ENCODE measurements at regions not wholly inside any gene's neighbourhood (a gene's known extent, or its start where the extent isn't known, plus 50 kb on each side); places are given as distances from the start of the nearest gene placed in this dataset.

DNA sequence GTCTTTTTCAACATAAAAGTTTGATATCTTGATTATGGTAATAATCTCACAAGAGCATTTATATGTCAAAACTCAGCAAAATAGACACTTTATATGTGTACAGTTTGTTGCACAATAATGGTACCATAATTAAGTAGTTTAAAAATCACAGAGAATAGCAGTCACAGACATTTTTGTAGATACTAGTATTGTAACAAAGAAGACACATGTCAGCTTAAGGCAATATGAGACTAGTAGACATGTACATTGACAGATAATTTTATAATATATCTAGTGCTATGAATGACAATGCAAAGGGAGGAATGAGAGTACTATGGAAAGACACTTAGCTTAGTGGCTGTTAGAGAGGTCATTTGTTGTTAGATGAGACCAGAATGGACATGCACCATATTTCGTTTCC, 1490.6 kb upstream of the CDH6 start:
- no peaks in the 10 kb centered on the region for H3K36me3 Mint-ChIP-seq (ENCODE audit: low read depth)
- peaks cover 7% of the 10 kb centered on the region for H3K9me3 Mint-ChIP-seq (ENCODE audit: low read depth)
- ChIA-PET CTCF (interaction anchor here (0.6 kb wide), 1 partner anchor 100 kb away, joined by 3 read pairs; no protein-coding TSS in a partner anchor), POLR2A (no interaction called here)
- ATAC-seq: no peak
- H3K4me1 Mint-ChIP-seq: no peaks in the 10 kb centered on the region
- H3K27ac Mint-ChIP-seq: no peak overlapping the region
- DNase-seq: no peak
- H3K27me3 Mint-ChIP-seq: no peaks in the 10 kb centered on the region
- no peak overlapping the region for H3K4me3 Mint-ChIP-seq
- intact Hi-C loops (cut with DNase I, micrococcal nuclease): no loop called here

DNA sequence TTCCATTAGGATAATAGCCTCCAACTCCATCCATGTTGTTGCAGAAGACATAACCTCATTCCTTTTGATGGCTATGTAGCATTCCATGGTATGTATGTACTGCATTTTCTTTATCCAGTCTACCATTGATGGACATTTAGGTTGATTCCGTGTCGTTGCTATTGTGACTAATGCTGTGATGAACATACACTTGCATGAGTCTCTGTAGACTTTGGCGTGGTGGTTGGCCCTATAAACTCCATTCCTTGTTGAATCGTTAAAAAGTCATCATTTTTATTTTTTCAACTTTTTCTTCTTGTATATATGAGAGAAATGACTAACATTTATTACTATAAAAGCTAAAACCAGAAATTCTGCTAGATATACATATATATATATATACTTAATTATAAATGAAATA, 1491.9 kb upstream of the CDH6 start:
- POLR2A ChIA-PET: no interaction called here
- peaks cover 6% of the 10 kb centered on the region for H3K9me3 Mint-ChIP-seq (ENCODE audit: low read depth)
- ATAC-seq (no peak), DNase-seq (no peak)
- intact Hi-C loops (cut with DNase I, micrococcal nuclease): no loop called here
- no peaks in the 10 kb centered on the region for H3K4me1 Mint-ChIP-seq
- no peaks in the 10 kb centered on the region for H3K27me3 Mint-ChIP-seq
- H3K36me3 Mint-ChIP-seq (ENCODE audit: low read depth): no peaks in the 10 kb centered on the region
- CTCF ChIA-PET: no interaction called here
- H3K4me3 Mint-ChIP-seq: no peak overlapping the region
- no peak overlapping the region for H3K27ac Mint-ChIP-seq

DNA sequence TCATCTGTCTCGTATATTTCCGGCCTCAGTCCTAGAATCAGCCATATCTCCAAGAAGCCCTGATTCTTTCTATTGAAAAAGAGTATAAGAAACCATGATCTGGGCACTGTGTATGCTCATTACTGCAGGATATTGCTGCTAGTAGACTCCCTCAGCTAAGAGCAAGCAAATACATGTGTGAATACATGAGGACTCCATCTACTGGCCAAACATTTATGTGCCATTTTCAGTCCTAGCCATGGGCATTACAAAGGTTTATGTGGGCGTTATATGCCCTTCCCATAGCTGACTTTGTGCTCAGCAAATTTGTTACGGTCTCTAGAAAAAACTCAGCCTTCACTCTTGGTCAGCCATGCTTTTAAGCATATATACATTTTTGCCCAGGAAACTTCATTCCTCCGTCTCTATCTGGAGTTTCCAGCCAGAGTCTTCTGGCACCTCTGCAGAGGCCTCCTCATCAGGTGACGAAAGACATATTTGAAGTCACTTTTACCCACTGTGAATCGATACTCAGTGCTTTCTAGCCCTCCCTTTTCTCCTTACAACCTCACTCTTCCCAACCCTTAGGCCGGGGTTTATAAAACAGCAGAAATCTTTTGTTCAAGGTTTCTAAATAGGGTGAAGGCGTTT, 1495.6 kb upstream of the CDH6 start:
- Mint-ChIP-seq H3K36me3 (ENCODE audit: low read depth) (no peaks in the 10 kb centered on the region), H3K4me3 (no peak overlapping the region), H3K27me3 (no peaks in the 10 kb centered on the region), H3K9me3 (ENCODE audit: low read depth) (peaks cover 10% of the 10 kb centered on the region), H3K4me1 (no peaks in the 10 kb centered on the region), H3K27ac (no peak overlapping the region)
- CTCF ChIA-PET: no interaction called here
- ATAC-seq: no peak
- no peak for DNase-seq
- intact Hi-C loops (cut with DNase I, micrococcal nuclease): no loop called here
- POLR2A ChIA-PET: no interaction called here

DNA sequence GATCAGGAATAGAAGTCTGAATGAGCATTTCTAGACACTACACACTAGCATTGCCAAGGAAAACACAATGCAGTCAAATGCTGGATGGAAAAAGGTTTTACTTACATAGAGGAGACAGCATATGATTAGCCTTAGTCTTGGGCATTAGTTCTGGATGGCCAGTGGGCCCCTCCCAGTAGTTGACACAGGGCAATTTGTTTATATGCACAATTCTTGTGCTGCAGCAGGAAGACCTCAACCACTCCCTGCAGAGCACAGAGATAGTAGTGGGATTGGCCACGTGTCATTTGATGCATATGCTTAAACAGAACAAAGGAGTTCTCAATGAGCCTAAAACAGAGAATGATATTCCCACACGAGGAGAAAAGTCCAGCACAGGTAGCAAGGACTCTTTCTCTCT, 1496.2 kb upstream of the CDH6 start:
- no peak for DNase-seq
- Mint-ChIP-seq H3K36me3 (ENCODE audit: low read depth) (no peaks in the 10 kb centered on the region), H3K27me3 (no peaks in the 10 kb centered on the region), H3K9me3 (ENCODE audit: low read depth) (peaks cover 10% of the 10 kb centered on the region), H3K27ac (no peak overlapping the region), H3K4me1 (no peaks in the 10 kb centered on the region), H3K4me3 (no peak overlapping the region)
- CTCF ChIA-PET: no interaction called here
- intact Hi-C loops (cut with DNase I, micrococcal nuclease): no loop called here
- POLR2A ChIA-PET: no interaction called here
- ATAC-seq: no peak

DNA sequence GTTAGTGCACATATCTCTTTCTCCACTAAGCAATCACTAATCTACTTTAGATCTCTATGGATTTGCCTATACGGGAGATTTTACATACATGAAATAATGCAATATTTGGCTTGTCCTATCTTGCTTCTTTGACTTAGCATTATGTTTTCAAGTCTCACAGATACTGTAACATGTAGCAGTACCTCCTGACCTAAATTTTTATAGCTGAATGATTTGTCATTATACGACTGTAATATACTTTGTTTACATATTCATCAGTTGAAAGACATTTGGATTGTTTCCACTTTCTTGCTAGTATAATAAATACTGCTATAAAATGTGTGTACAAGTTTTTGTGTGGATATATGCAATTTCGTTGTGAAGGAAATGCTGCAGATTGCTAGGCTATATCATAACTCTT, 1520.8 kb upstream of the CDH6 start:
- no peaks in the 10 kb centered on the region for H3K4me1 Mint-ChIP-seq
- no peak for DNase-seq
- POLR2A ChIA-PET: no interaction called here
- no peak overlapping the region for H3K4me3 Mint-ChIP-seq
- H3K27me3 Mint-ChIP-seq: no peaks in the 10 kb centered on the region
- intact Hi-C loops (cut with DNase I, micrococcal nuclease): no loop called here
- peaks cover 5% of the 10 kb centered on the region for H3K9me3 Mint-ChIP-seq (ENCODE audit: low read depth)
- CTCF ChIA-PET: no interaction called here
- H3K27ac Mint-ChIP-seq: no peak overlapping the region
- no peak for ATAC-seq
- no peaks in the 10 kb centered on the region for H3K36me3 Mint-ChIP-seq (ENCODE audit: low read depth)

DNA sequence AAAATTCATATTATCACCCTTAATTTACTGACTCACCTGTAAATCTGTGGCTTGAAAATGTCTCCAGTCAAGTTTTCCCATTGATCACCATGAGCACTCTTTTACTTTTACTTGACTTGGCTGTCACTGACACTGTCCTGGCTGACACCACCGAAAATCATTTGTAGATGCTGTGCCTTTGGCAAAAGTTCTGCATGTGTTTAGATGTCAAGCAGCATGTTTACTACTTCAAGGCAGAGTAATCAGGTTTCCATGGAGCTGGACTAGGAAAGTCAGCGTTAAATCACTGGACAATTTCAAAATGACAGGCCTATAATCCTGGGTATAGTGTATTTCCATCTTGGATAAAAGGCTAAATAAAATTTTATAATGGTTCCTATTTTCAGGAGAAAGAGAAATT, 1530.6 kb upstream of the CDH6 start:
- intact Hi-C loops (cut with DNase I, micrococcal nuclease): no loop called here
- no peaks in the 10 kb centered on the region for H3K36me3 Mint-ChIP-seq (ENCODE audit: low read depth)
- H3K4me3 Mint-ChIP-seq: no peak overlapping the region
- no peaks in the 10 kb centered on the region for H3K4me1 Mint-ChIP-seq
- no peak for ATAC-seq
- ChIA-PET CTCF (no interaction called here), POLR2A (no interaction called here)
- peaks cover 14% of the 10 kb centered on the region for H3K9me3 Mint-ChIP-seq (ENCODE audit: low read depth)
- no peak overlapping the region for H3K27ac Mint-ChIP-seq
- H3K27me3 Mint-ChIP-seq: no peaks in the 10 kb centered on the region
- no peak for DNase-seq

DNA sequence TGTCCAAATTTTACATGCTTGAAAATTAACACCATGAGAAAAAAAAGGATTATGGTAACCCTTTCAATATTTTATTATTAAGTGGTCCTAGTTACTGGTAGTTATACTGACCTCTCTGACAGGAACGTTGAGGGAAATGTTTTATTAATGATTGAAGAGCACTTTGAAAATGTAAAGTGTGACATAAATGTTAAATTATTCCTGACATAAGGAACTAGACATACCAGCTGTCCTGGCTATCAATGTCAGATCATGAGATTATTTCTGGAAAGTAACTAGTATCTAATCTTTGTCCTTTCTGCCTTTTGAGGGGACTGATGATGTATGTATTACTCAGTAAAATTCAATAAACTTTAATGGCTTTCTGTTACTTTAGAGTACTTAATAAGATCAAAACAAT, 1538.5 kb upstream of the CDH6 start:
- Mint-ChIP-seq H3K9me3 (ENCODE audit: low read depth) (peaks cover 13% of the 10 kb centered on the region), H3K4me3 (no peak overlapping the region), H3K27me3 (no peaks in the 10 kb centered on the region), H3K36me3 (ENCODE audit: low read depth) (no peaks in the 10 kb centered on the region), H3K27ac (no peak overlapping the region), H3K4me1 (no peaks in the 10 kb centered on the region)
- ATAC-seq (no peak), DNase-seq (no peak)
- CTCF ChIA-PET: no interaction called here
- intact Hi-C loops (cut with DNase I, micrococcal nuclease): no loop called here
- POLR2A ChIA-PET: no interaction called here

DNA sequence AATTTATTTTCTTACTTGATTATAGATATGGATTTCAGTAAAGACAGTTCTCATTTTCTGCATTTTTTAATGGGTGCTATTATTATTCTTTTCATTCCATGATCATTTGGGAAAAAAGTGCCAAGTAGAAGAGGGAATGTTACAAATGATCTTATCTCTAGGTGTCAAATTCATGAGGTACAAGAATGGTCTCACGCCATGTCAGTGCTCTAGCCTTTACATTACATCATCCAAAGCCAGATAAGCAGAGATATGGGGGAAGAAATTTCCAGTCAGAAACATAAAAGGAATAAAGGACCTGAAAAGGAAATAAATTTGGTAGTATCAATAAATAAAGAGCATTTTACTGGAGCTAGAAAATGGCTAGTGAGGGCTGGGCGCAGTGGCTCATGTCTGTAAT, 1544.2 kb upstream of the CDH6 start:
- intact Hi-C loops (cut with DNase I, micrococcal nuclease): no loop called here
- Mint-ChIP-seq H3K27me3 (no peaks in the 10 kb centered on the region), H3K27ac (no peak overlapping the region), H3K4me3 (no peak overlapping the region), H3K9me3 (ENCODE audit: low read depth) (peaks cover 15% of the 10 kb centered on the region), H3K36me3 (ENCODE audit: low read depth) (no peaks in the 10 kb centered on the region), H3K4me1 (no peaks in the 10 kb centered on the region)
- ChIA-PET POLR2A (no interaction called here), CTCF (interaction anchor here (0.6 kb wide), 1 partner anchor 238 kb away, joined by 5 read pairs; no protein-coding TSS in a partner anchor)
- DNase-seq (no peak), ATAC-seq (no peak)

DNA sequence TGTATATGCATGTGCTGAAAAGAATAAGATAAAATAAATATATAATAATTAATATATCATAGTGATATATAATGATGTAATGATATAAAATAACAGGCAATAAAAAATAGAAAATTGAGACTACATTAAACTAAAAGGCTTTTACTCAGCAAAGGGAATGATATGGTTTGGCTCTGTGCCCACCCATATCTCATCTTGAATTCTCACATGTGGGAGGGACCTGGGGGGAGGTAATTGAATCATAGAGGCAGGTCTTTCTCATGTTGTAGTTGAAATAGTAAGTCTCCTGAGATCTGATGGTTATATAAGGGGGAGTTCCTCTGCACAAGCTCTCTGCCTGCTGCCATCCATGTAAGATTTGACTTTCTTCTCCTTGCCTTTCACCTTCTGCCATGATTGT, 1550.9 kb upstream of the CDH6 start:
- DNase-seq: no peak
- Mint-ChIP-seq H3K9me3 (ENCODE audit: low read depth) (peaks cover 16% of the 10 kb centered on the region), H3K36me3 (ENCODE audit: low read depth) (no peaks in the 10 kb centered on the region), H3K4me1 (no peaks in the 10 kb centered on the region), H3K27ac (no peak overlapping the region), H3K4me3 (no peak overlapping the region), H3K27me3 (no peaks in the 10 kb centered on the region)
- intact Hi-C loops (cut with DNase I, micrococcal nuclease): no loop called here
- POLR2A ChIA-PET: no interaction called here
- CTCF ChIA-PET: no interaction called here
- no peak for ATAC-seq

DNA sequence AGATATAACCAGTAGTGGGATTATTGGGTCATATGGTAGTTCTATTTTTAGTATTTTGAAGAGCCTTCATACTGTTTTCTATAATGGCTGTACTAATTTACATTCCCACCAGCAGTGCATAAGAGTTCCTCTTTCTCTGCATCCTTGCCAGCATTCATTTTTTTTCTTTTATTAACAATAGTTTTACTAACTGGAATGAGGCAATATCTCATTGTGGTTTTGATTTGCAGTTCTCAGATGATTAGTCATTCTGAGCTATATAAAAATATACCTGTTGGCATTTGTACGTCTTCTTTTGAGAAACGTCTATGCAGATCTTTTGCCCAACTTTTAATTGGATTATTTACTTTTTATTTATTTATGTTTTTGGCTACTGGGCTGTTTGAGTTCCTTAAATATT, 1579.3 kb upstream of the CDH6 start:
- no peak for DNase-seq
- POLR2A ChIA-PET: no interaction called here
- H3K9me3 Mint-ChIP-seq (ENCODE audit: low read depth): peaks cover 15% of the 10 kb centered on the region
- ATAC-seq: no peak
- no peaks in the 10 kb centered on the region for H3K36me3 Mint-ChIP-seq (ENCODE audit: low read depth)
- CTCF ChIA-PET: no interaction called here
- no peak overlapping the region for H3K4me3 Mint-ChIP-seq
- H3K27me3 Mint-ChIP-seq: no peaks in the 10 kb centered on the region
- intact Hi-C loops (cut with DNase I, micrococcal nuclease): no loop called here
- H3K27ac Mint-ChIP-seq: no peak overlapping the region
- no peaks in the 10 kb centered on the region for H3K4me1 Mint-ChIP-seq

DNA sequence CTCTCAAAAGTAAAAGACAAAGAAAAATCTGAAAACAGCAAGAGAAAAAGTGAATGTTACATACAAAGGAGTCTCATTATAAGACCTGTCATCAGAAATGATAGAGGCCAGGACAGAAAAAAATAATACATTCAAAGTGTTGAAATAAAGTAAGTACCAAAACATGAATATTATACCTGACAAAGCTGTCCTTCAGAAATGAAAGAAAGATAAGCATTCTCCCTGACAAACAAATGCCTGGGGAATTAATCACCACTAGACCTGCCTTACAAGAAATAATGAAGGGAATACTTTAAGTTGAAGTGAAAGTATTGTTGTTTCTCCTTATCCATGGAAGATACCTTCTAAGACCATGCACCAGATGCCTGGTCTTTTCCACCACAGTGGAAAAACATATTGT, 1605.2 kb upstream of the CDH6 start:
- ChIA-PET POLR2A (no interaction called here), CTCF (no interaction called here)
- Mint-ChIP-seq H3K27ac (no peak overlapping the region), H3K4me1 (no peaks in the 10 kb centered on the region), H3K9me3 (ENCODE audit: low read depth) (peaks cover 11% of the 10 kb centered on the region), H3K36me3 (ENCODE audit: low read depth) (peaks cover 1% of the 10 kb centered on the region), H3K4me3 (no peak overlapping the region), H3K27me3 (no peaks in the 10 kb centered on the region)
- no peak for DNase-seq
- no peak for ATAC-seq
- intact Hi-C loops (cut with DNase I, micrococcal nuclease): no loop called here

DNA sequence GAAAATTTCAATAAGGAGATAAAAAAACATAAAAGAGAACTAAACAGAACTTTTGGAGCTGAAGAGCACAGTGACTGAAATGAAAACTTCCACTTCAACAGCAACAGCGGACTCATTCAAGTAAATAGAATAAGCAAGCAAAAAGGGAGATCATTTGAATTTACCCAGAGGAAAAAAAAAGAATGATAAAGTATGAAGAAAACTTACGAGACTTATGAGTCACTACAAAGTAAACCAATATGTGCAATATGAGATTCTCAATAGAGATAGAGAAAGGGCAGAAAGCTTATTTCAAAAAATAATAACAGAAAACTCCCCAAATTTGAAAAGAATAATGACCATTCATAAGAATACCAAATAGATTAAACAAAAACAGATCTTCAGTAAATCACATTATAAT, 1605.7 kb upstream of the CDH6 start:
- ChIA-PET CTCF (no interaction called here), POLR2A (no interaction called here)
- Mint-ChIP-seq H3K36me3 (ENCODE audit: low read depth) (peaks cover 1% of the 10 kb centered on the region), H3K9me3 (ENCODE audit: low read depth) (peaks cover 11% of the 10 kb centered on the region), H3K4me1 (no peaks in the 10 kb centered on the region), H3K4me3 (no peak overlapping the region), H3K27me3 (no peaks in the 10 kb centered on the region), H3K27ac (no peak overlapping the region)
- ATAC-seq (no peak), DNase-seq (no peak)
- intact Hi-C loops (cut with DNase I, micrococcal nuclease): no loop called here

DNA sequence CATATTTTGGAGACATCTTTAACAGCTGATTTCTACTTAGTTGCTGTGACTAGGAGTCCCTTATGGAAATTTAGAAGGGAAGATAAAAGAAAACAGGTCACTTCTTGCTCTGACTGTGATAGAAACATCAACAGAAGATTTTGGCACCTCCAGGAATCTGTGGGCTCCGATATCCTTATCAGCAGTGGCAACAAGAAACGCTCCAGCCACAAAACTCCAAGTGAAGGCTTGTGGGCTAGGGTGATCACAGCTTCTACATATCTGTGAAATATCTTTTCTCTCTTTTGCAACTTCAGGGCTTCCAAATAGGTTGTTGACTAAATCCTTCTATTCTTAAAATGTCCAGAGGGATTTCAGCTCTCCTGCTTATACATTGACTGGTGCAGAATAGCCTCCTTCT, 1625.5 kb upstream of the CDH6 start:
- intact Hi-C loops (cut with DNase I, micrococcal nuclease): no loop called here
- Mint-ChIP-seq H3K36me3 (ENCODE audit: low read depth) (no peaks in the 10 kb centered on the region), H3K4me1 (no peaks in the 10 kb centered on the region)

More for the DNA sequence above, 1625.5 kb upstream of the CDH6 start:
- DNase-seq (no peak), ATAC-seq (no peak)
- no peaks in the 10 kb centered on the region for H3K27me3 Mint-ChIP-seq
- H3K4me3 Mint-ChIP-seq: no peak overlapping the region
- no peak overlapping the region for H3K27ac Mint-ChIP-seq
- H3K9me3 Mint-ChIP-seq (ENCODE audit: low read depth): peaks cover 10% of the 10 kb centered on the region
- ChIA-PET CTCF (no interaction called here), POLR2A (no interaction called here)

Data from activated CD4-positive, alpha-beta T cell treated with anti-CD3 and anti-CD28 coated beads for 36 hours (primary cell).